ENCODE measurements at regions not wholly inside any gene's neighbourhood (a gene's known extent, or its start where the extent isn't known, plus 50 kb on each side); places are given as distances from the start of the nearest gene placed in this dataset.
A peak's percentile ranks its signal among the peaks of the same experiment; 100 is the strongest.

- Histone ChIP-seq H3K27ac (ENCODE audit: low read depth, low read length) (no peak overlapping the region), H3K27me3 (ENCODE audit: control insufficient read depth, insufficient read depth, low read length) (no peaks in the 10 kb centered on the region), H3K36me3 (ENCODE audit: control insufficient read depth, insufficient read depth, low read length) (no peaks in the 10 kb centered on the region), H3K4me1 (ENCODE audit: control insufficient read depth, insufficient read depth, low read length) (no peaks in the 10 kb centered on the region), H3K9me3 (ENCODE audit: control insufficient read depth, insufficient read depth, low read length) (no peaks in the 10 kb centered on the region), H3K4me3 (ENCODE audit: low read depth, low read length) (no peak overlapping the region)
- DNase-seq (ENCODE audit: low read depth in 4 of 6, low spot score in 6 of 6): peak in 2 of 6 donors; percentile 75 to 84
- WGBS (ENCODE audit: insufficient coverage): 52% methylated on average over 2 of the region's 5 CpGs
Measured at GRCh38 chr1:214895011-214895600, 187.4 kb upstream of the KCNK2 start.

DNA sequence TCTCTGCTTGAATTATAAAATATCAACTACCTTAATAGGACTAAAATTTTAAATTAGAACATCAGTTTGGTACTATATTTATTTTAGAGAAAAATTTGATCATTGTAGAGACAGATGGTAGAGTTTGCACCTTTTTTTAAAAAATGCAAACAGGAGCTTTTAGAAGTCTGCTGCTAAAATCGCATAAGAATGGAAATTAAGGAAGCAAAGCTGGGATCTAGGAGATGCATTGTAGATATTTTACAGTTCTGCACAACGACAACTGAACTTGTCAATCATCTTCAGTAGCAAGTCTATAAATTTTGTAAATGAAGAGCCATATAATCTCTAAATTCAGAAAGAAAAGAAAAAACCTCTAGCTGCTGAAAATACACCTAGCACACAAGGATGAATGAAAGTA is 185.6 kb upstream of the KCNK2 start:
- H3K9me3 ChIP-seq (ENCODE audit: control insufficient read depth, insufficient read depth, low read length): no peaks in the 10 kb centered on the region
- peak in 2 of 6 donors; percentile 9 to 73 for DNase-seq (ENCODE audit: low read depth in 4 of 6, low spot score in 6 of 6)
- WGBS (ENCODE audit: insufficient coverage): 83% methylated on average over 1 of the region's 2 CpGs
- H3K4me3 ChIP-seq (ENCODE audit: low read depth, low read length): no peak overlapping the region
- no peaks in the 10 kb centered on the region for H3K36me3 ChIP-seq (ENCODE audit: control insufficient read depth, insufficient read depth, low read length)
- no peaks in the 10 kb centered on the region for H3K4me1 ChIP-seq (ENCODE audit: control insufficient read depth, insufficient read depth, low read length)
- H3K27me3 ChIP-seq (ENCODE audit: control insufficient read depth, insufficient read depth, low read length): no peaks in the 10 kb centered on the region
- no peak overlapping the region for H3K27ac ChIP-seq (ENCODE audit: low read depth, low read length)

GRCh38 chr1:214897581-214897980 is 185.0 kb upstream of the KCNK2 start:
- no peak overlapping the region for H3K4me3 ChIP-seq (ENCODE audit: low read depth, low read length)
- DNase-seq (ENCODE audit: low read depth in 4 of 6, low spot score in 6 of 6): peak in 1 of 6 donors; percentile 53
- H3K36me3 ChIP-seq (ENCODE audit: control insufficient read depth, insufficient read depth, low read length): no peaks in the 10 kb centered on the region
- no peaks in the 10 kb centered on the region for H3K4me1 ChIP-seq (ENCODE audit: control insufficient read depth, insufficient read depth, low read length)
- no peaks in the 10 kb centered on the region for H3K27me3 ChIP-seq (ENCODE audit: control insufficient read depth, insufficient read depth, low read length)
- no CpG with 5 or more reads among the region's 4 CpGs for WGBS (ENCODE audit: insufficient coverage)
- H3K27ac ChIP-seq (ENCODE audit: low read depth, low read length): no peak overlapping the region
- no peaks in the 10 kb centered on the region for H3K9me3 ChIP-seq (ENCODE audit: control insufficient read depth, insufficient read depth, low read length)

GRCh38 chr1:214898161-214898560 is 184.4 kb upstream of the KCNK2 start:
- WGBS (ENCODE audit: insufficient coverage): 74% methylated on average over 8 of the region's 8 CpGs
- no peaks in the 10 kb centered on the region for H3K27me3 ChIP-seq (ENCODE audit: control insufficient read depth, insufficient read depth, low read length)
- no peaks in the 10 kb centered on the region for H3K9me3 ChIP-seq (ENCODE audit: control insufficient read depth, insufficient read depth, low read length)
- H3K27ac ChIP-seq (ENCODE audit: low read depth, low read length): no peak overlapping the region
- no peaks in the 10 kb centered on the region for H3K36me3 ChIP-seq (ENCODE audit: control insufficient read depth, insufficient read depth, low read length)
- DNase-seq (ENCODE audit: low read depth in 4 of 6, low spot score in 6 of 6): no peak
- H3K4me3 ChIP-seq (ENCODE audit: low read depth, low read length): no peak overlapping the region
- no peaks in the 10 kb centered on the region for H3K4me1 ChIP-seq (ENCODE audit: control insufficient read depth, insufficient read depth, low read length)

DNA sequence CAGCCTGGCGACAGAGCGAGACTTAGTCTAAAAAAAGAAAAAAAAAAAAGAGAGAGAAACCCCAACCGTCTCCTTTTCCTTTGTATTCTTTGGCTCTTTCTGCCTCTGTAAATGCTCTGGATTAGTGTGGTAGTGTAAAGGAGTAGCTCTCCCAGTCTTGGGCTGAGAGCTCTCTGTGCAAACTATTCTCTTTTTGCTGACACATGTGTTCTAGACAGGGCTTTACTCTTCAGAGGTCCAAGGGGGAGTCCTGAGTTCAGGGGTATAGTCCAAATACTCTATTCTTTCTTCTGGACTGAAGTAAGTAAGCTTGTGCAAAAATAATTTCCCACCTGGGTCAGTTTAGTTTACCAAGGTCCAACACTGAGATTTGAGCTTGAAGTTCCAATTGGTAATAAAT is 183.8 kb upstream of the KCNK2 start:
- no peak for DNase-seq (ENCODE audit: low read depth in 4 of 6, low spot score in 6 of 6)
- Histone ChIP-seq H3K27ac (ENCODE audit: low read depth, low read length) (no peak overlapping the region), H3K36me3 (ENCODE audit: control insufficient read depth, insufficient read depth, low read length) (no peaks in the 10 kb centered on the region), H3K4me1 (ENCODE audit: control insufficient read depth, insufficient read depth, low read length) (no peaks in the 10 kb centered on the region), H3K9me3 (ENCODE audit: control insufficient read depth, insufficient read depth, low read length) (no peaks in the 10 kb centered on the region), H3K27me3 (ENCODE audit: control insufficient read depth, insufficient read depth, low read length) (no peaks in the 10 kb centered on the region), H3K4me3 (ENCODE audit: low read depth, low read length) (no peak overlapping the region)
- no CpG with 5 or more reads among the region's 3 CpGs for WGBS (ENCODE audit: insufficient coverage)

- DNase-seq (ENCODE audit: low read depth in 4 of 6, low spot score in 6 of 6): no peak
- H3K9me3 ChIP-seq (ENCODE audit: control insufficient read depth, insufficient read depth, low read length): no peaks in the 10 kb centered on the region
- H3K27me3 ChIP-seq (ENCODE audit: control insufficient read depth, insufficient read depth, low read length): no peaks in the 10 kb centered on the region
- no peak overlapping the region for H3K4me3 ChIP-seq (ENCODE audit: low read depth, low read length)
- H3K4me1 ChIP-seq (ENCODE audit: control insufficient read depth, insufficient read depth, low read length): no peaks in the 10 kb centered on the region
- no peak overlapping the region for H3K27ac ChIP-seq (ENCODE audit: low read depth, low read length)
- H3K36me3 ChIP-seq (ENCODE audit: control insufficient read depth, insufficient read depth, low read length): no peaks in the 10 kb centered on the region
Measured at GRCh38 chr1:214899908-214900460, 182.6 kb upstream of the KCNK2 start.

- WGBS (ENCODE audit: insufficient coverage): no CpG with 5 or more reads among the region's 4 CpGs
- no peaks in the 10 kb centered on the region for H3K4me1 ChIP-seq (ENCODE audit: control insufficient read depth, insufficient read depth, low read length)
- H3K27ac ChIP-seq (ENCODE audit: low read depth, low read length): no peak overlapping the region
- no peak for DNase-seq (ENCODE audit: low read depth in 4 of 6, low spot score in 6 of 6)
- no peaks in the 10 kb centered on the region for H3K27me3 ChIP-seq (ENCODE audit: control insufficient read depth, insufficient read depth, low read length)
- no peaks in the 10 kb centered on the region for H3K36me3 ChIP-seq (ENCODE audit: control insufficient read depth, insufficient read depth, low read length)
- H3K4me3 ChIP-seq (ENCODE audit: low read depth, low read length): no peak overlapping the region
- no peaks in the 10 kb centered on the region for H3K9me3 ChIP-seq (ENCODE audit: control insufficient read depth, insufficient read depth, low read length)
Measured at GRCh38 chr1:214900590-214900989, 181.9 kb upstream of the KCNK2 start.

- Histone ChIP-seq H3K4me1 (ENCODE audit: control insufficient read depth, insufficient read depth, low read length) (no peaks in the 10 kb centered on the region), H3K27me3 (ENCODE audit: control insufficient read depth, insufficient read depth, low read length) (no peaks in the 10 kb centered on the region), H3K4me3 (ENCODE audit: low read depth, low read length) (no peak overlapping the region), H3K36me3 (ENCODE audit: control insufficient read depth, insufficient read depth, low read length) (no peaks in the 10 kb centered on the region), H3K9me3 (ENCODE audit: control insufficient read depth, insufficient read depth, low read length) (no peaks in the 10 kb centered on the region), H3K27ac (ENCODE audit: low read depth, low read length) (no peak overlapping the region)
- WGBS (ENCODE audit: insufficient coverage): no CpG with 5 or more reads among the region's 2 CpGs
- DNase-seq (ENCODE audit: low read depth in 4 of 6, low spot score in 6 of 6): no peak
Measured at GRCh38 chr1:214901718-214902117, 180.8 kb upstream of the KCNK2 start.

DNA sequence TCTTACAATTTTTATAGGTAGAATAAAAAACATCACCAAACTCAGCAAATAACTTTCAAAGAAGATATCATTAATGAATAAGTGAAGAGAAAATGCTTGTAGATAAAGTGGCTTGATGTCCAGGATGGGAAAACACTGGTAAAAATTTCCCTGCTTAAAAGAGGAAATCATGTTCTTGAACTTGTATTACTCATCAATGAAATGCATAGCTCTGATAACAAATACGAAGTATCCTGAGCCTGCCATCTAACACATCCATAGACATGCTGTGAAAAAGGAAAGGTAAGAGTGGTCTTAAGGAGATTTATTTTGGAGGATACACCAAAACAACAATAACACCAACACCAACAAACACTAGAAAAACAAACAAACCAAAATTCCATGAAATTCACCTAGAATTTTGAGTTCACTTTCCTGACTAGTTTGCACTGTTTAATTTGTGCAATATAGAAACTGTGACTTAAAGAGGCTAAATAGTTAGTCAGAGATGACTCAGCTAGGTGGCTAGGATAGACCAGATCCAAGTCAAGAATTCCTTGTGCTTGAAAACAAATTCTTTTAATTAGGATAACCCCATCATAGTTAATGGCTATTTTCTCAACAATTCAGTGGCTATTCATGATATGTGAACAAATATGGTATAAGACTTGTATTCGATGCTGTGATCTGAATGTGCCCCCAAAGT is 179.8 kb upstream of the KCNK2 start:
- H3K4me3 ChIP-seq (ENCODE audit: low read depth, low read length): no peak overlapping the region
- 100% methylated on average over 1 of the region's 2 CpGs for WGBS (ENCODE audit: insufficient coverage)
- no peaks in the 10 kb centered on the region for H3K27me3 ChIP-seq (ENCODE audit: control insufficient read depth, insufficient read depth, low read length)
- no peaks in the 10 kb centered on the region for H3K4me1 ChIP-seq (ENCODE audit: control insufficient read depth, insufficient read depth, low read length)
- DNase-seq (ENCODE audit: low read depth in 4 of 6, low spot score in 6 of 6): no peak
- no peaks in the 10 kb centered on the region for H3K36me3 ChIP-seq (ENCODE audit: control insufficient read depth, insufficient read depth, low read length)
- no peaks in the 10 kb centered on the region for H3K9me3 ChIP-seq (ENCODE audit: control insufficient read depth, insufficient read depth, low read length)
- no peak overlapping the region for H3K27ac ChIP-seq (ENCODE audit: low read depth, low read length)

GRCh38 chr1:214912127-214912526 is 170.4 kb upstream of the KCNK2 start:
- DNase-seq (ENCODE audit: low read depth in 4 of 6, low spot score in 6 of 6): peak in 2 of 6 donors; percentile 31 to 89
- 54% methylated on average over 4 of the region's 8 CpGs for WGBS (ENCODE audit: insufficient coverage)

More at GRCh38 chr1:214912127-214912526, 170.4 kb upstream of the KCNK2 start:
- no peaks in the 10 kb centered on the region for H3K27me3 ChIP-seq (ENCODE audit: control insufficient read depth, insufficient read depth, low read length)
- peaks cover 2% of the 10 kb centered on the region for H3K4me1 ChIP-seq (ENCODE audit: control insufficient read depth, insufficient read depth, low read length)
- no peak overlapping the region for H3K27ac ChIP-seq (ENCODE audit: low read depth, low read length)
- no peaks in the 10 kb centered on the region for H3K36me3 ChIP-seq (ENCODE audit: control insufficient read depth, insufficient read depth, low read length)
- no peak overlapping the region for H3K4me3 ChIP-seq (ENCODE audit: low read depth, low read length)
- H3K9me3 ChIP-seq (ENCODE audit: control insufficient read depth, insufficient read depth, low read length): no peaks in the 10 kb centered on the region
